ENCODE measurements at regions not wholly inside any gene's neighbourhood (a gene's known extent, or its start where the extent isn't known, plus 50 kb on each side); places are given as distances from the start of the nearest gene placed in this dataset.

- H3K36me3 ChIP-seq (ENCODE audit: insufficient read depth, low read length), result no peaks in the 10 kb centered on the region
- H3K4me3 ChIP-seq (ENCODE audit: low read length), result no peak overlapping the region
- no peaks in the 10 kb centered on the region for H3K9me3 ChIP-seq (ENCODE audit: low read length)
- no peaks in the 10 kb centered on the region for H3K27me3 ChIP-seq (ENCODE audit: low read length)
- no peak overlapping the region for H3K4me2 ChIP-seq (ENCODE audit: low read depth, low read length, poor library complexity, severe bottlenecking)
- H3K9me2 ChIP-seq (replicated peaks; ENCODE audit: insufficient read depth, low read length), result no peaks in the 10 kb centered on the region
- DNase-seq, result no peak
- H3K79me2 ChIP-seq (ENCODE audit: low read length), result no peaks in the 10 kb centered on the region
- H4K20me1 ChIP-seq (ENCODE audit: insufficient read depth, low read depth, low read length), result no peaks in the 10 kb centered on the region
- no peak overlapping the region for H3K9ac ChIP-seq (ENCODE audit: low read length)
- no peak overlapping the region for H3K27ac ChIP-seq (ENCODE audit: low read length)
- no peak overlapping the region for H2AFZ ChIP-seq (ENCODE audit: low read length)
- H3K4me1 ChIP-seq (ENCODE audit: low read length), result no peaks in the 10 kb centered on the region
Observed at GRCh38 chr15:81595752-81596151, 221.7 kb upstream of the TMC3 start.

GRCh38 chr15:81589671-81590070, 215.7 kb upstream of the TMC3 start:
- H3K36me3 ChIP-seq (ENCODE audit: insufficient read depth, low read length), result no peaks in the 10 kb centered on the region
- no peak overlapping the region for H3K4me3 ChIP-seq (ENCODE audit: low read length)
- no peaks in the 10 kb centered on the region for H3K9me3 ChIP-seq (ENCODE audit: low read length)
- no peaks in the 10 kb centered on the region for H3K9me2 ChIP-seq (replicated peaks; ENCODE audit: insufficient read depth, low read length)
- no peak for DNase-seq
- H3K27ac ChIP-seq (ENCODE audit: low read length), result no peak overlapping the region
- H2AFZ ChIP-seq (ENCODE audit: low read length), result no peak overlapping the region
- H4K20me1 ChIP-seq (ENCODE audit: insufficient read depth, low read depth, low read length), result no peaks in the 10 kb centered on the region
- H3K27me3 ChIP-seq (ENCODE audit: low read length), result no peaks in the 10 kb centered on the region
- H3K4me2 ChIP-seq (ENCODE audit: low read depth, low read length, poor library complexity, severe bottlenecking), result no peak overlapping the region
- H3K9ac ChIP-seq (ENCODE audit: low read length), result no peak overlapping the region
- H3K4me1 ChIP-seq (ENCODE audit: low read length), result no peaks in the 10 kb centered on the region
- H3K79me2 ChIP-seq (ENCODE audit: low read length), result no peaks in the 10 kb centered on the region

- Histone ChIP-seq H3K9ac (ENCODE audit: low read length) (no peak overlapping the region), H3K9me2 (replicated peaks; ENCODE audit: insufficient read depth, low read length) (no peaks in the 10 kb centered on the region), H3K27me3 (ENCODE audit: low read length) (0 out of 2 replicates have a peak, but pooled peaks cover 2% of the 10 kb centered on the region), H3K36me3 (ENCODE audit: insufficient read depth, low read length) (no peaks in the 10 kb centered on the region), H3K27ac (ENCODE audit: low read length) (no peak overlapping the region), H3K79me2 (ENCODE audit: low read length) (no peaks in the 10 kb centered on the region), H4K20me1 (ENCODE audit: insufficient read depth, low read depth, low read length) (no peaks in the 10 kb centered on the region), H2AFZ (ENCODE audit: low read length) (no peak overlapping the region), H3K4me1 (ENCODE audit: low read length) (no peaks in the 10 kb centered on the region), H3K9me3 (ENCODE audit: low read length) (no peaks in the 10 kb centered on the region), H3K4me3 (ENCODE audit: low read length) (no peak overlapping the region), H3K4me2 (ENCODE audit: low read depth, low read length, poor library complexity, severe bottlenecking) (no peak overlapping the region)
- no peak for DNase-seq
Observed at GRCh38 chr15:81575436-81576123, 201.6 kb upstream of the TMC3 start.

GRCh38 chr15:81573098-81573746, 199.2 kb upstream of the TMC3 start:
- H3K4me3 ChIP-seq (ENCODE audit: low read length), result no peak overlapping the region
- H3K9me3 ChIP-seq (ENCODE audit: low read length), result no peaks in the 10 kb centered on the region

GRCh38 chr15:81572190-81572589, 198.2 kb upstream of the TMC3 start:
- no peaks in the 10 kb centered on the region for H3K9me2 ChIP-seq (replicated peaks; ENCODE audit: insufficient read depth, low read length)
- no peak overlapping the region for H3K9ac ChIP-seq (ENCODE audit: low read length)
- H4K20me1 ChIP-seq (ENCODE audit: insufficient read depth, low read depth, low read length), result no peaks in the 10 kb centered on the region
- H3K36me3 ChIP-seq (ENCODE audit: insufficient read depth, low read length), result no peaks in the 10 kb centered on the region
- H3K79me2 ChIP-seq (ENCODE audit: low read length), result no peaks in the 10 kb centered on the region
- 0 out of 2 replicates have a peak, but pooled peaks cover 2% of the 10 kb centered on the region for H3K27me3 ChIP-seq (ENCODE audit: low read length)
- no peaks in the 10 kb centered on the region for H3K9me3 ChIP-seq (ENCODE audit: low read length)
- H3K27ac ChIP-seq (ENCODE audit: low read length), result no peak overlapping the region
- H3K4me3 ChIP-seq (ENCODE audit: low read length), result no peak overlapping the region
- H3K4me2 ChIP-seq (ENCODE audit: low read depth, low read length, poor library complexity, severe bottlenecking), result no peak overlapping the region
- no peak for DNase-seq
- H2AFZ ChIP-seq (ENCODE audit: low read length), result no peak overlapping the region
- no peaks in the 10 kb centered on the region for H3K4me1 ChIP-seq (ENCODE audit: low read length)

More at GRCh38 chr15:81573098-81573746, 199.2 kb upstream of the TMC3 start:
- Histone ChIP-seq H3K27ac (ENCODE audit: low read length) (no peak overlapping the region), H3K4me1 (ENCODE audit: low read length) (no peaks in the 10 kb centered on the region), H3K79me2 (ENCODE audit: low read length) (no peaks in the 10 kb centered on the region), H4K20me1 (ENCODE audit: insufficient read depth, low read depth, low read length) (no peaks in the 10 kb centered on the region), H3K36me3 (ENCODE audit: insufficient read depth, low read length) (no peaks in the 10 kb centered on the region), H2AFZ (ENCODE audit: low read length) (no peak overlapping the region), H3K4me2 (ENCODE audit: low read depth, low read length, poor library complexity, severe bottlenecking) (no peak overlapping the region), H3K9me2 (replicated peaks; ENCODE audit: insufficient read depth, low read length) (no peaks in the 10 kb centered on the region), H3K9ac (ENCODE audit: low read length) (no peak overlapping the region), H3K27me3 (ENCODE audit: low read length) (0 out of 2 replicates have a peak, but pooled peaks cover 2% of the 10 kb centered on the region)
- DNase-seq, result no peak

- no peak for DNase-seq
- H3K9me2 ChIP-seq (replicated peaks; ENCODE audit: insufficient read depth, low read length), result no peaks in the 10 kb centered on the region
- no peaks in the 10 kb centered on the region for H3K36me3 ChIP-seq (ENCODE audit: insufficient read depth, low read length)
Observed at GRCh38 chr15:81569286-81570080, 195.5 kb upstream of the TMC3 start.

GRCh38 chr15:81567924-81568323, 193.9 kb upstream of the TMC3 start:
- no peak for DNase-seq
- Histone ChIP-seq H3K27me3 (ENCODE audit: low read length) (0 out of 2 replicates have a peak, but pooled peaks cover 2% of the 10 kb centered on the region), H3K79me2 (ENCODE audit: low read length) (no peaks in the 10 kb centered on the region), H3K9ac (ENCODE audit: low read length) (no peak overlapping the region), H3K36me3 (ENCODE audit: insufficient read depth, low read length) (no peaks in the 10 kb centered on the region), H3K4me1 (ENCODE audit: low read length) (no peaks in the 10 kb centered on the region), H3K4me3 (ENCODE audit: low read length) (no peak overlapping the region), H3K9me2 (replicated peaks; ENCODE audit: insufficient read depth, low read length) (no peaks in the 10 kb centered on the region), H2AFZ (ENCODE audit: low read length) (no peak overlapping the region), H3K9me3 (ENCODE audit: low read length) (no peaks in the 10 kb centered on the region), H3K4me2 (ENCODE audit: low read depth, low read length, poor library complexity, severe bottlenecking) (no peak overlapping the region), H4K20me1 (ENCODE audit: insufficient read depth, low read depth, low read length) (no peaks in the 10 kb centered on the region), H3K27ac (ENCODE audit: low read length) (no peak overlapping the region)

More at GRCh38 chr15:81569286-81570080, 195.5 kb upstream of the TMC3 start:
- H2AFZ ChIP-seq (ENCODE audit: low read length), result no peak overlapping the region
- 0 out of 2 replicates have a peak, but pooled peaks cover 2% of the 10 kb centered on the region for H3K27me3 ChIP-seq (ENCODE audit: low read length)
- H3K9me3 ChIP-seq (ENCODE audit: low read length), result no peaks in the 10 kb centered on the region
- no peak overlapping the region for H3K9ac ChIP-seq (ENCODE audit: low read length)
- no peaks in the 10 kb centered on the region for H3K4me1 ChIP-seq (ENCODE audit: low read length)
- no peak overlapping the region for H3K27ac ChIP-seq (ENCODE audit: low read length)
- no peaks in the 10 kb centered on the region for H3K79me2 ChIP-seq (ENCODE audit: low read length)
- no peak overlapping the region for H3K4me3 ChIP-seq (ENCODE audit: low read length)
- H4K20me1 ChIP-seq (ENCODE audit: insufficient read depth, low read depth, low read length), result no peaks in the 10 kb centered on the region
- no peak overlapping the region for H3K4me2 ChIP-seq (ENCODE audit: low read depth, low read length, poor library complexity, severe bottlenecking)

- Histone ChIP-seq H3K27me3 (ENCODE audit: low read length) (no peaks in the 10 kb centered on the region), H3K4me2 (ENCODE audit: low read depth, low read length, poor library complexity, severe bottlenecking) (no peak overlapping the region), H3K4me1 (ENCODE audit: low read length) (no peaks in the 10 kb centered on the region), H3K79me2 (ENCODE audit: low read length) (no peaks in the 10 kb centered on the region), H3K27ac (ENCODE audit: low read length) (no peak overlapping the region), H3K9me2 (replicated peaks; ENCODE audit: insufficient read depth, low read length) (no peaks in the 10 kb centered on the region), H3K9me3 (ENCODE audit: low read length) (no peaks in the 10 kb centered on the region), H4K20me1 (ENCODE audit: insufficient read depth, low read depth, low read length) (no peaks in the 10 kb centered on the region), H3K36me3 (ENCODE audit: insufficient read depth, low read length) (no peaks in the 10 kb centered on the region), H3K9ac (ENCODE audit: low read length) (no peak overlapping the region), H2AFZ (ENCODE audit: low read length) (no peak overlapping the region), H3K4me3 (ENCODE audit: low read length) (no peak overlapping the region)
- no peak for DNase-seq
Observed at GRCh38 chr15:81562986-81563385, 189.0 kb upstream of the TMC3 start.
